Fibroblast of the aortic adventitia (primary cell): ENCODE measurements at regions not wholly inside any gene's neighbourhood (a gene's known extent, or its start where the extent isn't known, plus 50 kb on each side); places are given as distances from the start of the nearest gene placed in this dataset.

Source experiments
- DNase-seq: peaks from one replicate; pipeline ENCODE4 v3.0.0-alpha.2; 2010; ENCODE audit warnings: low read depth
- H3K4me3 ChIP-seq: 2 replicates; pipeline ENCODE4 v1.5.1; 2011; ENCODE audit warnings: low read depth, mild to moderate bottlenecking, control low read depth, low read length, moderate library complexity
- CTCF ChIP-seq: IDR thresholded peaks from 2 replicates; pipeline ENCODE4 v1.5.1; 2011; ENCODE audit warnings: mild to moderate bottlenecking, low read length, control low read depth, inconsistent platforms; ENCODE audit not compliant: insufficient read depth

- no peak for DNase-seq
- no peak for TF ChIP-seq CTCF
- no peak overlapping the region for H3K4me3 ChIP-seq
Observed at GRCh38 chr3:127351321-127351720, 63.5 kb upstream of the PRR20G start.

GRCh38 chr3:127350172-127351050 lies 62.6 kb upstream of the PRR20G start:
- no peak for TF ChIP-seq CTCF
- no peak for DNase-seq
- no peak overlapping the region for H3K4me3 ChIP-seq

- TF ChIP-seq CTCF: no peak
- H3K4me3 ChIP-seq: no peak overlapping the region
- DNase-seq: no peak
Observed at GRCh38 chr3:127349501-127350171, 61.8 kb upstream of the PRR20G start.

- no peak for DNase-seq
- no peak for TF ChIP-seq CTCF
- H3K4me3 ChIP-seq: no peak overlapping the region
Observed at GRCh38 chr3:127342735-127343134, 54.9 kb upstream of the PRR20G start.

GRCh38 chr3:127339928-127340861 lies 52.3 kb upstream of the PRR20G start:
- no peak for TF ChIP-seq CTCF
- no peak for DNase-seq
- H3K4me3 ChIP-seq: no peak overlapping the region

- TF ChIP-seq CTCF: no peak
- no peak overlapping the region for H3K4me3 ChIP-seq
- DNase-seq: no peak
Observed at GRCh38 chr3:127339016-127339415, 51.2 kb upstream of the PRR20G start.
